ENCODE measurements at regions not wholly inside any gene's neighbourhood (a gene's known extent, or its start where the extent isn't known, plus 50 kb on each side); places are given as distances from the start of the nearest gene placed in this dataset.

DNA sequence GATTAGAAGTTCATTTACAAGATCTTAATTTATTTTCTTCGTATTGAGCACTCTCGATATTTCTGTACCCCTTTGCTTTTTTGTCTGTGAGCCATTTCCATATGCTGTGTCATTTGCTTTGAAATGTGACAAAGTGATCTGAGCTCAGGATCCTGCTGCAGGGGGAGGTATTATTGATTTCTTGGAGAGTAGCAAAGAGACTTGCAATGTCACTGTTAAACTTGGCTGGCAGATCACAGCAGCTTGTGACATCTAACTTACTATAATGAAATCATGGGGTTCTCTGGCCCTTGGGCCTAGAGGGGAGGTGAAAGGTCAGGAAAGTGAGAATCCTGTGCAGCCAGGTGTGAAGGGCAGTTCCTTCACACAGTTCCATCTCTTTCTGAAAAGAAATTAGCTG lies 923.4 kb downstream of the REEP3 start:
- Mint-ChIP-seq H3K36me3 (no peaks in the 10 kb centered on the region), H3K27ac (no peak overlapping the region), H3K4me3 (no peak overlapping the region), H3K27me3 (ENCODE audit: low read depth in 3 of 3) (no peaks in the 10 kb centered on the region), H3K9me3 (peaks cover 3 to 32% (median 9%) of the 10 kb centered on the region in 6 donors), H3K4me1 (no peaks in the 10 kb centered on the region)
- DNase-seq, result no peak

DNA sequence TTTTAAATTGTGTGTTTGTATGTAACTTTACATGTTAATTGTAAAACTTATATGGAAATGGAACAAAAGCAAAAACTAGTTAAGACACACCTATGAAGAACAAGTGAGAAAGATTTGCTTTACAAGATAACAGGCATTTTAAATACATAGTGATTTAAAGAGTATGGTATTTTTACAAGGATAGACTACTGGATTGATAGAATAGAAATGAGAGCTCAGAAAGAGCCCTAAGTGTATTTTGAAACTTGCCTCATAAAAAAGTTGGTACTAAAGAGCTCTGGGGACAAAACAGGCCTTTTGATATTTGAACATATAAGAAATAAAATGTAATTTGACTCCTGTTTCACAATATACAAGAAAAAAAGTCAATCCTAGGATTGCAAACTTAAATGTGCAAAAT lies 928.4 kb downstream of the REEP3 start:
- H3K9me3 Mint-ChIP-seq, result peaks cover 2 to 21% (median 10%) of the 10 kb centered on the region in 6 donors

DNA sequence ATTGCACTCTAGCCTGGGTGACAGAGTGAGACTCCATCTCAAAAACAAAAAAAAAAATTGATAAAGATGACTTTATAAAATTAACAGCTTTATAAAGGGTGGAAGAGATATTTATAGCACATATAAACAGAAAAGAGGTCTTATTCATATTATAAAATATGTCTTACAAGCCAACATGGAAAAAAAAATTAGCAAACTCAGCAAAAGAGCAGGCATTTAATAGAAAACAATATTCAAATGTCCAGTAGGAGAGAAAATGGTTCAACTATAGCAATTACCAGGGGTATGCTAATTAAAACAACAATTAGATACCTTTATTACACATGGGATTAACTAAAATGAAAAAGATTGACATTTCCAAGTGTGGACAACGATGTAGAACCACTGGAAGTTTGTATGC lies 929.1 kb downstream of the REEP3 start:
- no peak overlapping the region for H3K4me3 Mint-ChIP-seq
- DNase-seq, result no peak
- H3K4me1 Mint-ChIP-seq, result no peaks in the 10 kb centered on the region
- H3K36me3 Mint-ChIP-seq, result no peaks in the 10 kb centered on the region
- peaks cover 0 to 3% (median 1%) of the 10 kb centered on the region in 3 donors for H3K27me3 Mint-ChIP-seq (ENCODE audit: low read depth in 3 of 3)
- no peak overlapping the region for H3K27ac Mint-ChIP-seq
- H3K9me3 Mint-ChIP-seq, result peaks cover 5 to 23% (median 10%) of the 10 kb centered on the region in 6 donors

More for the DNA sequence above, 928.4 kb downstream of the REEP3 start:
- no peak overlapping the region for H3K27ac Mint-ChIP-seq
- H3K27me3 Mint-ChIP-seq (ENCODE audit: low read depth in 3 of 3), result peaks cover 0 to 3% (median 1%) of the 10 kb centered on the region in 3 donors
- DNase-seq, result no peak
- no peaks in the 10 kb centered on the region for H3K36me3 Mint-ChIP-seq
- no peaks in the 10 kb centered on the region for H3K4me1 Mint-ChIP-seq
- no peak overlapping the region for H3K4me3 Mint-ChIP-seq

DNA sequence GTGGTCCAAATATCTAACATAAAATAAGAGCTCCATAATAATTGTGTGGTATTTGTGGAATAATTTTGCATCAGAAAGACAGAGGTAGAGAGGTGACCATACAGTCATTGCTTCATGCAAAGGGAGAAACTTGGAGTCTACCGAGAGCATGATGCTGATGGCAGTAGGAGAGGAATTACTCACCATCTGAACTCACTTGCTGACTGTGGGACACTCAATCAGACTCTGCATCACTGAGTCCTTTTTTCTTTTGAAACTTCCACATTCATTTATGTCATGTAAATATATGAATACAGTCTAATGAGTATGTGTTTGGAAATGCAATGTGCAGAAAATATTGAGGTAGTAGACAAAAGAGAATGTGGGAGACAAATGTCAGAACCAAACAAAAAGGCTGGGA lies 933.8 kb downstream of the REEP3 start:
- Mint-ChIP-seq H3K27me3 (ENCODE audit: low read depth in 3 of 3) (peaks cover 0 to 3% (median 1%) of the 10 kb centered on the region in 3 donors), H3K4me1 (no peaks in the 10 kb centered on the region), H3K27ac (no peak overlapping the region), H3K4me3 (no peak overlapping the region), H3K36me3 (no peaks in the 10 kb centered on the region), H3K9me3 (peaks cover 0 to 19% (median 6%) of the 10 kb centered on the region in 6 donors)
- DNase-seq, result no peak

DNA sequence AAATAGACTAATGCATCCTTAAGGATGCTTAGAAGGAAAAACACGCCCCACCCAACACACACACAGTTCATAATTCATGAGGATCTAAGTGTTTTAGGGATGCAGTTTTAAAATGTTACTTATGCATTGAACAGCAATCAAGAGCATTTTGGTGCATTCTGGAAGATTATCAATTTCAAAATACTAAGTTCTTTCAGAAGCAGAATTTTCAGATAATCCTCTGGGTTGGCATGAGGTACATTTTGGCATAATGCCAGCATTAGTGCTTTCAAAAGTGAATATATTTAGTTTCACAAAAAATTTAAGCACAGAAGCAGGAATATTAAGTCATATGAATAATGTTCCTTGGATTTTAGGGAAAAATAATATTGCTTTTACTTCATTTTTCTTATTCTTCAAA lies 937.1 kb downstream of the REEP3 start:
- Mint-ChIP-seq H3K36me3 (no peaks in the 10 kb centered on the region), H3K4me3 (no peak overlapping the region), H3K27ac (no peak overlapping the region)

DNA sequence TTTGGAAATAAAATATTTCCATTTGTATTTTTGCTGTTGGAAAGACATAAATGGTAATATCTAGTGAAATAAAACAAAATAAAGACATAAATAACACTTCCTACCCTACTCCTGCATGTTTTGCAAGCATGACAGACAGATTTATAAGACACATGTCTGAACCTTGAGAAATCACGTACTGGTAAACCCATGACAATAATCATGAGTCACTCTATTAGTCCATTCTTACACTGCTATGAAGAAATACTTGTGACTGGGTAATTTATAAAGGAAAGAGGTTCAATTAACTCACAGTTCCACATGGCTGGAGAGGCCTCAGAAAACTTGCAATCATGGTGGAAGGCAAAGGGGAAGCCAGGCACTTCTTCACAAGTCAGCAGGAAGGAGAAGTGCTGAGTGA lies 942.2 kb downstream of the REEP3 start:
- Mint-ChIP-seq H3K27me3 (ENCODE audit: low read depth in 3 of 3) (peaks cover 0 to 1% (median 0%) of the 10 kb centered on the region in 3 donors), H3K9me3 (peaks cover 9 to 56% (median 37%) of the 10 kb centered on the region in 6 donors), H3K4me3 (no peak overlapping the region), H3K4me1 (no peaks in the 10 kb centered on the region), H3K36me3 (peaks cover 0 to 5% (median 3%) of the 10 kb centered on the region in 3 donors), H3K27ac (no peak overlapping the region)
- DNase-seq, result no peak

More for the DNA sequence above, 937.1 kb downstream of the REEP3 start:
- DNase-seq, result no peak
- Mint-ChIP-seq H3K9me3 (peaks cover 9 to 32% (median 15%) of the 10 kb centered on the region in 6 donors), H3K27me3 (ENCODE audit: low read depth in 3 of 3) (peaks cover 0 to 2% (median 0%) of the 10 kb centered on the region in 3 donors), H3K4me1 (no peaks in the 10 kb centered on the region)

DNA sequence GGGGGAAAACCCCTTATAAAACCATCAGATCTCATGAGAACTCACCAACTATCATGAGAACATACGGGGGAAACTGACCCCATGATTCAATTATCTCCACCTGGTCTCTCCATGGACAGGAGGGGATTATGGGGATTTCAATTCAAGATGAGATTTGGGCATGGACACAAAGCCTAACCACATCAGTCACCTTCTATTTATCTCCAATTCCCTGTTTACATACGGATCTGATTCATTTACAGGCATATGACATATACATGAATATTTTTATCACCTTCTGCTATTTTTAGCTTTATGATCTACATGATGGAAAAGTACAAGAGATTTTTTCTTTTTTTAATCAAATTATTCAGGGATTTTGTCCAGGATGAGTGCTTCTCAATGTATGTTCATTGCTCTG lies 944.5 kb downstream of the REEP3 start:
- Mint-ChIP-seq H3K36me3 (peaks cover 0 to 5% (median 3%) of the 10 kb centered on the region in 3 donors), H3K27me3 (ENCODE audit: low read depth in 3 of 3) (peaks cover 0 to 4% (median 0%) of the 10 kb centered on the region in 3 donors), H3K4me3 (no peak overlapping the region), H3K27ac (no peak overlapping the region), H3K4me1 (no peaks in the 10 kb centered on the region), H3K9me3 (peaks cover 14 to 66% (median 45%) of the 10 kb centered on the region in 6 donors)
- no peak for DNase-seq

DNA sequence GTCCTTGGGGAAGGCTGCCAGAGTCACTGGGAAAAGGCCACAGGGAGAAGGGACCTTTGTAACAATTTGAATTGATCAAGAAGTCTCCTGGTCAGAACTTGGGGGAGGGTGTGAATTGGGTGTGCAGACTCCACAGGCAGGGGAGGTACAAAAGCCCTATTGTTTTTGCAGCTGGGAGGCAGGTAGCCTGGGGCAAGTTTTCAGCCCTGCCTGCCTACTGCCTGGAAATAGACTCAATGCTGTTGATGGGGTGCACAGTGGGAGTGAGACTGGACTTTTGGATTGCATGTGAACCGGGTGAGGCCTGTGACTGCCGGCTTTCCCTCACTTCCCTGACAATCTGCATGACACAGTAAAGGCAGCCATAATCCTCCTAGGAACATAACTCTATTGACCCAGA lies 947.0 kb downstream of the REEP3 start:
- Mint-ChIP-seq H3K27ac (no peak overlapping the region), H3K4me1 (no peaks in the 10 kb centered on the region), H3K4me3 (no peak overlapping the region), H3K36me3 (peaks cover 0 to 5% (median 3%) of the 10 kb centered on the region in 3 donors), H3K27me3 (ENCODE audit: low read depth in 3 of 3) (peaks cover 0 to 3% (median 0%) of the 10 kb centered on the region in 3 donors), H3K9me3 (peaks cover 8 to 65% (median 34%) of the 10 kb centered on the region in 6 donors)
- no peak for DNase-seq

DNA sequence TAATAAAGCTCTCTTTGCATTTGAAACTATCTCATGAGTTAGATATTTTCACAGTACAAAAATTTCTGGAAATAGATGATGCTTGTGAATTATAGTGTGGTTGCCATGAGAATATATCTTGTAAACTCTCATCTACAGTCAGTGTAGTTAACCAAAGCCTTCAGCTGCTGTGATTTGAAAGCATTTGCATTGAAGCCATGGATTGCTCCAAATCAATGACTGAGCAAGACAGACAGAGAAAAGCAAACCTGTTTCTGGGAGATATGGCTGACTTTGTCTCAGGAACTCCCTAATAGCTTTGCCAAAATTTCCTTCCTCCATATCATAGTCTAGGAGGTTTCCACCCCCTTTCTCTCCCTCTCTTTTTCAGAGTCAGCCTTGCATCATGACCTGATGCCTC lies 955.3 kb downstream of the REEP3 start:
- no peak overlapping the region for H3K27ac Mint-ChIP-seq
- H3K36me3 Mint-ChIP-seq, result no peaks in the 10 kb centered on the region
- H3K4me1 Mint-ChIP-seq, result no peaks in the 10 kb centered on the region
- DNase-seq, result no peak
- H3K9me3 Mint-ChIP-seq, result peaks cover 3 to 53% (median 19%) of the 10 kb centered on the region in 6 donors
- H3K4me3 Mint-ChIP-seq, result no peak overlapping the region
- H3K27me3 Mint-ChIP-seq (ENCODE audit: low read depth in 3 of 3), result peaks cover 0 to 4% (median 0%) of the 10 kb centered on the region in 3 donors

DNA sequence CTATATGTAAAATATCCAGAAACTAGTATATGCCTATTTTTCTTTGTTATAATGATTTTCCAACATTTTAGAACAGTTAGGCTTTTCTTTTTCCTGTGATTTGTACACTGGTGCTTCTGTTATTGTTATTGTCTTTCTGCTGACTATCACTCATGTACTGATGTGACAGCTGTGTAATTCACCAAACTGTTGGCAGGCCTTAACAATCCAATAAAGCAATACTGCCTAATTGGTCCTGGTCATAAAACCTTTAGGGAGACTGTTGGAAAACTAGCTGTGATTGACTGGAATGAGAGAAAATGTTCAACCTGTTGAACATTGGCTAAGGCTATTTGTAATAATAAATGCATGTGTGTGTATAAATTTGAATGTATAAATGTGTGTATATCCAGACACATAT lies 956.6 kb downstream of the REEP3 start:
- H3K4me3 Mint-ChIP-seq, result no peak overlapping the region
- no peaks in the 10 kb centered on the region for H3K4me1 Mint-ChIP-seq
- H3K27me3 Mint-ChIP-seq (ENCODE audit: low read depth in 3 of 3), result peaks cover 0 to 4% (median 0%) of the 10 kb centered on the region in 3 donors
- H3K9me3 Mint-ChIP-seq, result peaks cover 3 to 52% (median 17%) of the 10 kb centered on the region in 6 donors
- no peaks in the 10 kb centered on the region for H3K36me3 Mint-ChIP-seq
- no peak for DNase-seq
- H3K27ac Mint-ChIP-seq, result no peak overlapping the region

DNA sequence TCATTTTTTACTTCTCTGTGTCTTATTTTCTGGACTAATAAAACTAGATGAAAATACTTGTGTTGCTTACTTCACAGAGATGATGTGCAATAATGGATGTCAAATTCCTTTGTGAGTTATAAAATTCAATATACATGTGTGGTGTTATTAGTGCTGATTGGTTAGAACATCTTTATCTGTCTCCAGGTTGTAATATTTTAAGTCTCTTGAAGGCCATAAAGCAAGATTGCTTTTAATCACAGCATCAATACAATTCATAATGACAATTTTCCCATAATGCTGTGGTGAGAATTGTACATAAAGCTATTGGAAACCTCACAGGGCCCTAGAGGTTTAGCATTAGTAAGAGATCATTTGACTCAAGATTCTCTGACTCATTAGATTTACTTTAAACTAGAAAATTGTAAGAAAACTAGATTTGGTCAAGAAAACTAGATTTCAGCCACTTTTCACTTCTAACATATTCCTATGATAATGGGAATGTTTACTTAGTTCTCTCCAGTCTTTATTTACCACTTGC lies 963.7 kb downstream of the REEP3 start:
- peaks cover 0 to 4% (median 3%) of the 10 kb centered on the region in 3 donors for H3K36me3 Mint-ChIP-seq
- no peak for DNase-seq
- H3K9me3 Mint-ChIP-seq, result peaks cover 3 to 33% (median 11%) of the 10 kb centered on the region in 6 donors
- no peak overlapping the region for H3K4me3 Mint-ChIP-seq
- peaks cover 0 to 3% (median 0%) of the 10 kb centered on the region in 3 donors for H3K27me3 Mint-ChIP-seq (ENCODE audit: low read depth in 3 of 3)
- no peak overlapping the region for H3K27ac Mint-ChIP-seq
- no peaks in the 10 kb centered on the region for H3K4me1 Mint-ChIP-seq

DNA sequence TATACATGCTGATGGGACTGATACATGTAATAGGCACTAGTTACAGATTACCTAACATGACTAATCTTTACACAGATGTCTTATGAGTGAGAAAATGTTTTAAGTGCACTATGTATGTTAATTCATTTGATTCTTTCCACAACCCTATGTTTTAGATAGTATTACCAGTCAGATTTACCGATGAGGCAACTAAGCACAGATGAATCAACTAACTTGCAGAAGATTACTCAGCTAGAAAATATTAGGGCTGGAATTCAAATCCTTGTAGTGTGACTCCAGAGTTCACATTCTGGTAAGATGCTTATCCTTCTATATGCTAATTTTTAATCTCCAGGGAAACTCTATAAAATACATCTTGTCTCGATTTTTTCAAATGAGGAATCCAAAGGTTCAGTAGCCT lies 964.9 kb downstream of the REEP3 start:
- Mint-ChIP-seq H3K27me3 (ENCODE audit: low read depth in 3 of 3) (peaks cover 0 to 3% (median 0%) of the 10 kb centered on the region in 3 donors), H3K4me3 (no peak overlapping the region), H3K27ac (no peak overlapping the region), H3K4me1 (no peaks in the 10 kb centered on the region), H3K9me3 (peaks cover 5 to 30% (median 10%) of the 10 kb centered on the region in 6 donors), H3K36me3 (peaks cover 0 to 4% (median 3%) of the 10 kb centered on the region in 3 donors)
- DNase-seq, result no peak

DNA sequence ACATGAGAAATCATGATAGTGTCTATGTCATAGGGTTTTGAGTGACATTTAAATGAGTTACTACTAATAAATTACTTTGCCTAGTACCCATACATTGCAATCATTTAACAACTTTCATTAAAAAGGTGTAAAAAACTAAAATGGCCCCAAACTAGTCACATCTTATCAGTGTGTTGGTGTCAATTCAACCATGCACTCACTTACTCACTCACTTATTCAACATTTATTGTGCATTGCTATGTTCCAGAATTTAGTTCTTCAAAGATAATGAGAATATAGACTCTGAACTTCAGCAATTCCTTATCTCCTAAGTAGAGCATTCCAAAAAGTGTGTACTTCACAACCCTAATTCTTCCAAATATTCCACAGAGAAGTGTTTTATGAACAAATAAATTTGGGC lies 965.7 kb downstream of the REEP3 start:
- no peaks in the 10 kb centered on the region for H3K4me1 Mint-ChIP-seq
- peaks cover 5 to 29% (median 11%) of the 10 kb centered on the region in 6 donors for H3K9me3 Mint-ChIP-seq
- no peak overlapping the region for H3K4me3 Mint-ChIP-seq
- H3K36me3 Mint-ChIP-seq, result peaks cover 0 to 4% (median 3%) of the 10 kb centered on the region in 3 donors
- DNase-seq, result no peak
- H3K27me3 Mint-ChIP-seq (ENCODE audit: low read depth in 3 of 3), result peaks cover 0 to 3% (median 0%) of the 10 kb centered on the region in 3 donors
- no peak overlapping the region for H3K27ac Mint-ChIP-seq

DNA sequence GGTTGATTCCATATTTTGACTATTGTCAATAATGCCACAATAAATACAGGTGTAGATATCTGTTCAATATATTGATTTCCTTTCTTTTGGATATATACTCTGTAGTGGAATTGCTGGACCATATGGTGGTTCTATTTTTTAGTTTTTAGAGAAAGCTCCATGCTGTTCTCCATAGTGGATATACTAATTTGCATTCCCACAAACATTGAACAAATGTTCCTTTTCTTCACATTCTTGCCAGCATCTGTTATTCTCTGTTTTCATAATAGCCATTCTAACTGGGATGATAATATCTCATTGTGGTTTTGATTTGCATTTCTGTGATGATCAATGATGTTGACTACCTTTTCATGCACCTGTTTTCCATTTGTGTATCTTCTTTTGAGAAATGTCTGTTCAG lies 973.7 kb downstream of the REEP3 start:
- DNase-seq, result no peak
- peaks cover 0 to 3% (median 0%) of the 10 kb centered on the region in 3 donors for H3K27me3 Mint-ChIP-seq (ENCODE audit: low read depth in 3 of 3)
- H3K4me3 Mint-ChIP-seq, result no peak overlapping the region
- H3K9me3 Mint-ChIP-seq, result peaks cover 6 to 39% (median 23%) of the 10 kb centered on the region in 6 donors
- no peak overlapping the region for H3K27ac Mint-ChIP-seq
- H3K36me3 Mint-ChIP-seq, result peaks cover 0 to 3% (median 0%) of the 10 kb centered on the region in 3 donors
- no peaks in the 10 kb centered on the region for H3K4me1 Mint-ChIP-seq

DNA sequence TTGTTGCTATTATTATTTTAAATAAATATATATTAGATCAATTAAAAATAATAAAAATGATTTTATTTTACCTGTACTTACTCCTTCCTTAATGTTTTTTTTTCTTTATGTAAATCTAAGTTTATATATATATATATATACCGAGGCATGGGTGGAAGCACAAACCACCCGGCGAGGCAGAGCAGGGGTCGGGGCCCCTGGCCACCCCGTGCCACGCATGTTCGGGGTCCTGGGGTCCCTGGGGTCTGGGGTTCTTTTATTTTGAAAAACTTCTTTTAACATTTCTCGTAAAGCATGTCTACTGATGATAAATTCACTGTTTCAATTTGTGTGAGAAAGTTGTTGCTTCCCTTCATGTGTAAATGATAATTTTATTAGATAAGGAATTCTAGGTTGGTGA lies 976.1 kb downstream of the REEP3 start:
- DNase-seq, result no peak
- no peak overlapping the region for H3K27ac Mint-ChIP-seq
- peaks cover 0 to 3% (median 0%) of the 10 kb centered on the region in 3 donors for H3K27me3 Mint-ChIP-seq (ENCODE audit: low read depth in 3 of 3)
- peaks cover 0 to 3% (median 0%) of the 10 kb centered on the region in 3 donors for H3K36me3 Mint-ChIP-seq
- no peaks in the 10 kb centered on the region for H3K4me1 Mint-ChIP-seq
- peaks cover 5 to 48% (median 23%) of the 10 kb centered on the region in 6 donors for H3K9me3 Mint-ChIP-seq
- no peak overlapping the region for H3K4me3 Mint-ChIP-seq

Data from immature natural killer cell (primary cell).